PC-3 (cell line): ENCODE measurements at regions not wholly inside any gene's neighbourhood (a gene's known extent, or its start where the extent isn't known, plus 50 kb on each side); places are given as distances from the start of the nearest gene placed in this dataset.

Source experiments
- ATAC-seq: fragments of 200-7000 bp; cut with Tn5 transposase; 2 replicates; pipeline ENCODE4 v1.9.1; 2020; ENCODE audit warnings: mild to moderate bottlenecking, moderate library complexity
- BruUV-seq: library from RNA; stranded (reverse); fragments of 400-500 nt; replicated peaks from 2 replicates; lab custom pipeline; 2021; lab: Mats Ljungman, UMichigan
- CTCF ChIA-PET: fragments of 300-600 bp; sonication (Branson Sonifier 250); formaldehyde crosslinking; loops from one replicate; lab custom pipeline; 2022; ENCODE audit warnings: antibody characterized with exemption; lab: Charles Lee
- POLR2A ChIA-PET: fragments of 300-600 bp; sonication (Branson Sonifier 250); formaldehyde crosslinking; loops from one replicate; lab custom pipeline; 2022; ENCODE audit warnings: antibody characterized with exemption; ENCODE audit not compliant: unreplicated experiment; lab: Charles Lee
- DNase-seq: peaks from one replicate; pipeline ENCODE4 v3.0.0-alpha.2; 2015
- H2AFZ ChIP-seq: fragments of 300-600 bp; sonication (generic); 2 replicates; pipeline ENCODE4 v1.6.0; 2016; ENCODE audit warnings: antibody characterized with exemption, low read length
- H3F3A ChIP-seq: fragments of 300-600 bp; sonication (generic); one replicate; pipeline ENCODE4 v1.6.0; 2017; ENCODE audit warnings: antibody characterized with exemption, low read length, control low read depth, mild to moderate bottlenecking; ENCODE audit not compliant: unreplicated experiment
- H3K27ac ChIP-seq: fragments of 300-600 bp; sonication (generic); 2 replicates; pipeline ENCODE4 v1.5.1; 2016; ENCODE audit warnings: mild to moderate bottlenecking, low read length
- H3K27me3 ChIP-seq: fragments of 300-600 bp; sonication (generic); 2 replicates; pipeline ENCODE4 v1.6.1; 2016; ENCODE audit warnings: low read length, mixed read lengths
- H3K36me3 ChIP-seq: fragments of 300-600 bp; sonication (generic); 2 replicates; pipeline ENCODE4 v1.6.1; 2016; ENCODE audit warnings: low read depth, mixed run types, low read length, mixed read lengths
- H3K4me1 ChIP-seq: fragments of 300-600 bp; sonication (generic); 2 replicates; pipeline ENCODE4 v1.5.1; 2016; ENCODE audit warnings: low read length; ENCODE audit not compliant: insufficient read depth
- H3K4me2 ChIP-seq: fragments of 300-600 bp; sonication (generic); 2 replicates; pipeline ENCODE4 v1.6.0; 2016; ENCODE audit warnings: low read length
- H3K4me3 ChIP-seq: fragments of 300-600 bp; sonication (generic); 2 replicates; pipeline ENCODE4 v1.5.1; 2016; ENCODE audit warnings: mild to moderate bottlenecking, low read length, mixed read lengths
- H3K79me2 ChIP-seq: fragments of 300-600 bp; sonication (generic); 2 replicates; pipeline ENCODE4 v1.6.1; 2017; ENCODE audit warnings: low read length, mixed read lengths
- H3K9ac ChIP-seq: fragments of 300-600 bp; sonication (generic); 2 replicates; pipeline ENCODE4 v1.6.0; 2016; ENCODE audit warnings: mild to moderate bottlenecking, low read length
- H3K9me2 ChIP-seq: fragments of 300-600 bp; sonication (generic); replicated peaks from 2 replicates; pipeline ENCODE4 v1.6.1; 2016; ENCODE audit warnings: mixed run types, low read length, mixed read lengths
- H3K9me3 ChIP-seq: fragments of 300-600 bp; sonication (generic); 2 replicates; pipeline ENCODE4 v1.6.1; 2016; ENCODE audit warnings: low read length, mixed read lengths
- H4K20me1 ChIP-seq: fragments of 300-600 bp; sonication (generic); 2 replicates; pipeline ENCODE4 v1.6.1; 2016; ENCODE audit warnings: low read length, mixed read lengths
- EZH2 ChIP-seq: fragments of 300-600 bp; sonication (generic); IDR thresholded peaks from one replicate; pipeline ENCODE4 v1.6.1; 2017; ENCODE audit warnings: antibody characterized with exemption, mild to moderate bottlenecking, low read length; ENCODE audit not compliant: unreplicated experiment
- EZH2phosphoT487 ChIP-seq: fragments of 300-600 bp; sonication (generic); IDR thresholded peaks from 2 replicates; pipeline ENCODE4 v1.6.1; 2018; ENCODE audit warnings: mild to moderate bottlenecking, antibody characterized with exemption, low read length, borderline replicate concordance
- intact Hi-C: fragments of 100-400 bp; cut with micrococcal nuclease; formaldehyde crosslinking; loops from 2 replicates; pipeline ENCODE4 v1.9.0; 2023
- TF ChIP-seq, protein P1 (sequence below): fragments of 300-600 bp; sonication (generic); conservative IDR thresholded peaks from 2 replicates; pipeline ENCODE4 v1.5.1; 2017; ENCODE audit warnings: antibody characterized with exemption, low read depth, mild to moderate bottlenecking, low read length

DNA sequence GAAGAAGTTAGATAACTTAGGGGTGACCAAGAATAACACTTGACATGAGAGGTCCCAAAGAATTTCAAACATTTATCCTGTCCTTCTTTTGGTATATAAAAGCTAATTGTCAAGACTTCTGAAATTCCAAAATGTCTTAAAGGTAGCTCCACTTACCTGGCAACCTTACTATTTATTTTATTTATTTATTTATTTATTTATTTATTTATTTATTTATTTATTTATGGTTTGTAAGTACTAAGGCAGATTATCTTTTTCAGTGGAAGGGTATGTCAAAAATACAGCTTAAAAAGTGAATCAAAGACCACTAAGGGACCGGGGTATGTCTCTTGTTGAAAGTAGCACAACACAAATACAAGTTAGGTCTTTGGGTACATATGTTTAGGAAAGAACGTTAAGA lies 620.8 kb upstream of the B3GALT2 start:
- BruUV-seq = no TSS peak
- intact Hi-C loops = no loop called here
- Histone ChIP-seq H2AFZ (no peak overlapping the region), H3K9me3 (no peaks in the 10 kb centered on the region), H3K27ac (no peak overlapping the region), H3K9ac (no peak overlapping the region), H4K20me1 (no peaks in the 10 kb centered on the region), H3K4me1 (no peaks in the 10 kb centered on the region), H3K4me2 (no peak overlapping the region), H3K79me2 (no peaks in the 10 kb centered on the region), H3F3A (no peaks in the 10 kb centered on the region), H3K27me3 (no peaks in the 10 kb centered on the region), H3K36me3 (no peaks in the 10 kb centered on the region), H3K9me2 (no peaks in the 10 kb centered on the region), H3K4me3 (no peak overlapping the region)
- ATAC-seq = no peak
- ChIA-PET POLR2A (no interaction called here), CTCF (no interaction called here)
- TF ChIP-seq EZH2phosphoT487 = no peak
- DNase-seq = no peak

DNA sequence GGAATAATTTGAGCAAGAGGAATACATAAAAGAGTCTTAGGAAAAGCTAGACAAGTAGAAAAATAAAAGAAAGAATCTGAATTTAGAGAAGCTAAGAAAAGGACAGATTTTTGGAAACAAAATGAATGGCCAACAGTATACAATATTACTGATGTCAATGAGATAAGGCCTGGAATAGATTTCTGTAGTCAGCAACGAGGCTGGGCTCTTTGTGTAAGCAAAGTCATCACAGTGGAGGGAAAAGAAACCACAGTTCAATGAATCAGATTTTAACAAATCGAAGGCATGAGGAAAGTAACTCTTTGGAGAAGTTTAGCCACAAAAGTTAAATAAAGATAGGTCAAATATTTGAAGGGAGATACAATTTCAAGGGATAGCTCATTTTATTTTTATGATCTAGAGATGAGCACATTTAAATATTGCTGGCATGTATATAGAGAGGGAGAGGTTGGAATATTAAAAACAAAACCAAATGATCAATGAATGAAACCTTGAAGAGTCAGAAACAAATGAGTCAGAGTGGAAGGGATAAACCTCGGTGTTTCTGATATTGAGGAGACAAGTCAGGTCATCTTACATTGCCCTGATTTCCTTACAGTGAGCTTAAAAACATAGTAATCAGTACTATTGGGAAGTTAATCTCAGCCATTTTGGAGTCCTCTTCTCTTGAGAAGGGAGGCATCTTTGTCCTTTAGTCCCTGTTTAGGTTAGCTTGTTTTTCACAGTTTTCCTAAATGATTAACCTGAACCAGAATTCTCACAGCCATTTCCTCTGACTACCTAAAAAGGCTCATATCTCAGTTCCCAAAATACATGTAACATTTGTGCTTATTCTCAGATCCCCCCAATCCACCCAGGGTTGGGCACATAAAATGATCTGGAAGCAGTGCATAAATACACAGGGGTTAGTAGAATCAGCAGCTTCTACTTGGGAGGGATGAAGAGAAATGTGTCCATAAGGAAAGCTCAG lies 620.0 kb upstream of the B3GALT2 start:
- no peak for ATAC-seq
- H3K9me3 ChIP-seq = no peaks in the 10 kb centered on the region

DNA sequence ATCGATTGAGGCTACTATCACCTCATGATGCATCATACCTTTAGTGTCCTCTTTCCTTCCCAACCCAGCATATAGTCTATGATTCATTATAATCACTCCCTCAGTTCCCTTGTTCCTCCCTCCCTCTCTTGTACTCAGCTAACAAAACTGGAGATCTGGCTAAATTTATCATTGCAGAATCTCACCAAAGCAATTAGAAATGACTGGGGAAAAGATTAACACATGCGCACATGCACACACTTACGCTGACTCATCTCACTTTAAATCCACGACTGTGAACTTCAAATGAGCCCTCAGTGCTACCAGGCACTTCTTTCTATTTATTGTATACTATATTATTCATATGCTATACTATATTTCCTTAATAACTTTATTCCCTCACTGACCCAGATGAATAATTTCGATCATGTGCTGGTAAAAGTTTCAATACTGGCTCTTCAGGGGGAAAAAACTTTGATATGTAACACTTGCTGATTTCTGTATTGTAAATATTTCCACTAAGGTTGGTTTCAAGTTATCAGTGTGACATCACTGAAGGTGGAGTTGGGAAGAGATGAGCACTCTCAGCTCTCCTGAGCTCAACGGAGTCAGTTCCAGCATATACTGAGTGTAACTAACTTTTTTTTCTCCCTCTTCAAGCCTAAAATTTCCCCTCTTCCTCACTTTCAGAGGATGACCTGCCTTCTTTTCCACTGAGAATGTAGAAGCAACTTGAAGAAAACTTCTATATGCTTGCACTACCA lies 613.7 kb upstream of the B3GALT2 start:
- no peaks in the 10 kb centered on the region for H4K20me1 ChIP-seq
- no peak for DNase-seq
- no peak overlapping the region for H2AFZ ChIP-seq
- BruUV-seq = no TSS peak
- no peaks in the 10 kb centered on the region for H3K9me2 ChIP-seq
- peak; percentile 48; the same call in 1 of the 2 replicates for ATAC-seq
- TF ChIP-seq EZH2phosphoT487 (no peak), EZH2 (no peak)
- TF ChIP-seq, protein P1, sequence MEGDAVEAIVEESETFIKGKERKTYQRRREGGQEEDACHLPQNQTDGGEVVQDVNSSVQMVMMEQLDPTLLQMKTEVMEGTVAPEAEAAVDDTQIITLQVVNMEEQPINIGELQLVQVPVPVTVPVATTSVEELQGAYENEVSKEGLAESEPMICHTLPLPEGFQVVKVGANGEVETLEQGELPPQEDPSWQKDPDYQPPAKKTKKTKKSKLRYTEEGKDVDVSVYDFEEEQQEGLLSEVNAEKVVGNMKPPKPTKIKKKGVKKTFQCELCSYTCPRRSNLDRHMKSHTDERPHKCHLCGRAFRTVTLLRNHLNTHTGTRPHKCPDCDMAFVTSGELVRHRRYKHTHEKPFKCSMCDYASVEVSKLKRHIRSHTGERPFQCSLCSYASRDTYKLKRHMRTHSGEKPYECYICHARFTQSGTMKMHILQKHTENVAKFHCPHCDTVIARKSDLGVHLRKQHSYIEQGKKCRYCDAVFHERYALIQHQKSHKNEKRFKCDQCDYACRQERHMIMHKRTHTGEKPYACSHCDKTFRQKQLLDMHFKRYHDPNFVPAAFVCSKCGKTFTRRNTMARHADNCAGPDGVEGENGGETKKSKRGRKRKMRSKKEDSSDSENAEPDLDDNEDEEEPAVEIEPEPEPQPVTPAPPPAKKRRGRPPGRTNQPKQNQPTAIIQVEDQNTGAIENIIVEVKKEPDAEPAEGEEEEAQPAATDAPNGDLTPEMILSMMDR = no peak
- intact Hi-C loops = no loop called here
- H3K9me3 ChIP-seq = no peaks in the 10 kb centered on the region
- CTCF ChIA-PET = no interaction called here
- H3F3A ChIP-seq = no peaks in the 10 kb centered on the region
- no peaks in the 10 kb centered on the region for H3K79me2 ChIP-seq
- H3K4me3 ChIP-seq = no peak overlapping the region
- H3K36me3 ChIP-seq = no peaks in the 10 kb centered on the region
- no peak overlapping the region for H3K9ac ChIP-seq
- POLR2A ChIA-PET = no interaction called here
- no peaks in the 10 kb centered on the region for H3K4me1 ChIP-seq
- no peak overlapping the region for H3K4me2 ChIP-seq
- no peak overlapping the region for H3K27ac ChIP-seq
- no peaks in the 10 kb centered on the region for H3K27me3 ChIP-seq

More for the DNA sequence above, 620.0 kb upstream of the B3GALT2 start:
- BruUV-seq = no TSS peak
- Histone ChIP-seq H3F3A (no peaks in the 10 kb centered on the region), H3K4me2 (no peak overlapping the region), H3K79me2 (no peaks in the 10 kb centered on the region), H4K20me1 (no peaks in the 10 kb centered on the region), H3K9me2 (no peaks in the 10 kb centered on the region), H2AFZ (no peak overlapping the region), H3K4me3 (no peak overlapping the region), H3K4me1 (no peaks in the 10 kb centered on the region), H3K27me3 (no peaks in the 10 kb centered on the region), H3K36me3 (no peaks in the 10 kb centered on the region), H3K9ac (no peak overlapping the region), H3K27ac (no peak overlapping the region)
- CTCF ChIA-PET = no interaction called here
- no peak for DNase-seq
- TF ChIP-seq EZH2phosphoT487 (no peak), EZH2 (no peak)
- TF ChIP-seq, protein P1 = no peak
- intact Hi-C loops = no loop called here
- POLR2A ChIA-PET = no interaction called here
